WTC11 (cell line): ENCODE measurements at regions not wholly inside any gene's neighbourhood (a gene's known extent, or its start where the extent isn't known, plus 50 kb on each side); places are given as distances from the start of the nearest gene placed in this dataset.

Experiments
- ATF3 ChIP-seq: sonication (generic); formaldehyde crosslinking; conservative IDR thresholded peaks from 2 replicates; pipeline ENCODE4 v1.8.1; 2022; ENCODE audit warnings: mild to moderate bottlenecking, missing genetic modification reagents
- TF ChIP-seq, protein P1 (sequence below): fragments of 200-600 bp; IDR thresholded peaks from 2 replicates; pipeline ENCODE4 v1.8.0; 2022; ENCODE audit warnings: antibody characterized with exemption

DNA sequence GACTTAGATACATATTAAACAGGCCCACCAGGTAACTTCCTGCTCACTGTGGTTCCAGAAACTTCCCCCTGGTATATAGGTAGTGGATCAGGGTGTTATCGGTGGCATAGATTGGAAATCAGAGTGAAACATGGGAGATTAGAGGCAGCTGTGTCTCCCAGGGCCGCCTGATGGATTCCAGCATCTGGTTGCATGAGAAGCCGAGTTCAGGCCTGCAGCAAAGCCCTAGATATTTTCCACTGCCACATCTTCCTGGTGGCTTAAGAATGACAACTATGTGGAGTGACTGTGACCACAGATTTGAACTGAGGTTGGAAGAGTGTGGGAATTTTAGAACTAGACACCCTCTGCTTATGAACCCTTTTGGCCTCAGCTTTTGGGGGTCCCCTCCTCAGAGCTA is 184.8 kb upstream of the NTF3 start:
- TF ChIP-seq, protein P1, sequence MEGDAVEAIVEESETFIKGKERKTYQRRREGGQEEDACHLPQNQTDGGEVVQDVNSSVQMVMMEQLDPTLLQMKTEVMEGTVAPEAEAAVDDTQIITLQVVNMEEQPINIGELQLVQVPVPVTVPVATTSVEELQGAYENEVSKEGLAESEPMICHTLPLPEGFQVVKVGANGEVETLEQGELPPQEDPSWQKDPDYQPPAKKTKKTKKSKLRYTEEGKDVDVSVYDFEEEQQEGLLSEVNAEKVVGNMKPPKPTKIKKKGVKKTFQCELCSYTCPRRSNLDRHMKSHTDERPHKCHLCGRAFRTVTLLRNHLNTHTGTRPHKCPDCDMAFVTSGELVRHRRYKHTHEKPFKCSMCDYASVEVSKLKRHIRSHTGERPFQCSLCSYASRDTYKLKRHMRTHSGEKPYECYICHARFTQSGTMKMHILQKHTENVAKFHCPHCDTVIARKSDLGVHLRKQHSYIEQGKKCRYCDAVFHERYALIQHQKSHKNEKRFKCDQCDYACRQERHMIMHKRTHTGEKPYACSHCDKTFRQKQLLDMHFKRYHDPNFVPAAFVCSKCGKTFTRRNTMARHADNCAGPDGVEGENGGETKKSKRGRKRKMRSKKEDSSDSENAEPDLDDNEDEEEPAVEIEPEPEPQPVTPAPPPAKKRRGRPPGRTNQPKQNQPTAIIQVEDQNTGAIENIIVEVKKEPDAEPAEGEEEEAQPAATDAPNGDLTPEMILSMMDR, result no peak
- no peak for TF ChIP-seq ATF3 (CRISPR knock-in tag)
